GM10248 (cell line): ENCODE measurements at regions not wholly inside any gene's neighbourhood (a gene's known extent, or its start where the extent isn't known, plus 50 kb on each side); places are given as distances from the start of the nearest gene placed in this dataset.
"Not testable (repeated sequence)": the region's sequence is repeated elsewhere in the genome, so short reads cannot be mapped to it uniquely, and the experiment has no call there.

Source experiments
- CTCF ChIA-PET: fragments of 300-600 bp; sonication (Branson Sonifier 250); formaldehyde crosslinking; extraction: SDS; loops from one replicate; lab custom pipeline; 2021; ENCODE audit warnings: antibody characterized with exemption; lab: Yijun Ruan, JAX
- POLR2A ChIA-PET: fragments of 350-650 bp; sonication (Branson Sonifier 250); formaldehyde crosslinking; extraction: SDS; loops from one replicate; lab custom pipeline; 2020; ENCODE audit warnings: antibody characterized with exemption; lab: Yijun Ruan, JAX
- DNase-seq: peaks from one replicate; pipeline ENCODE4 v3.0.0; 2012; ENCODE audit errors: extremely low spot score
- TF ChIP-seq, protein P1 (sequence below): IDR thresholded peaks from 2 replicates; pipeline ENCODE4 v1.5.1; 2012; ENCODE audit warnings: mild to moderate bottlenecking, low read depth; ENCODE audit errors: extremely low read depth, missing control alignments, control extremely low read depth

DNA sequence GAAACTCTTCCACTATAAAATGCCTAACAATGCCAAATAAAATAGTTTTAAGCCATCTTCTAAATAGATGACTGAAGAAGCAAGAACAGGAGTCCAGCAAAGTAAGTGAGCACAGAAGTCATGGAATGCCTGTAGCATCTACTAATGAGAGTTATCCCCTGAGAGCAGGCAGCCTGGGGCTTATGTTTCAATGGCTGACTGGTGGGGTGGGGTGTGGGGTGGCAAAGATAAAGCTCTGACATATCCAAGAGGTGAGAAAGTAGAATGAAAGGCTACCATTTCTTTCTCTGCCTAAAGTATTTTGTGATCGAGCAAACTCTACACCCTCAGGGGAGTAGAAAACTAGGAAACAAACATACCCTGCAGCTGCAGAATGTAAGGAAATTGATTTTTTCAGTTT lies 348.8 kb downstream of the TFAP2B start:
- ChIA-PET CTCF (interaction anchor here (1.5 to 2.6 kb wide), 2 partner anchors 10 kb away, joined by 3 to 6 read pairs; no protein-coding TSS in a partner anchor), POLR2A (no interaction called here)
- no peak for DNase-seq
- TF ChIP-seq, protein P1, sequence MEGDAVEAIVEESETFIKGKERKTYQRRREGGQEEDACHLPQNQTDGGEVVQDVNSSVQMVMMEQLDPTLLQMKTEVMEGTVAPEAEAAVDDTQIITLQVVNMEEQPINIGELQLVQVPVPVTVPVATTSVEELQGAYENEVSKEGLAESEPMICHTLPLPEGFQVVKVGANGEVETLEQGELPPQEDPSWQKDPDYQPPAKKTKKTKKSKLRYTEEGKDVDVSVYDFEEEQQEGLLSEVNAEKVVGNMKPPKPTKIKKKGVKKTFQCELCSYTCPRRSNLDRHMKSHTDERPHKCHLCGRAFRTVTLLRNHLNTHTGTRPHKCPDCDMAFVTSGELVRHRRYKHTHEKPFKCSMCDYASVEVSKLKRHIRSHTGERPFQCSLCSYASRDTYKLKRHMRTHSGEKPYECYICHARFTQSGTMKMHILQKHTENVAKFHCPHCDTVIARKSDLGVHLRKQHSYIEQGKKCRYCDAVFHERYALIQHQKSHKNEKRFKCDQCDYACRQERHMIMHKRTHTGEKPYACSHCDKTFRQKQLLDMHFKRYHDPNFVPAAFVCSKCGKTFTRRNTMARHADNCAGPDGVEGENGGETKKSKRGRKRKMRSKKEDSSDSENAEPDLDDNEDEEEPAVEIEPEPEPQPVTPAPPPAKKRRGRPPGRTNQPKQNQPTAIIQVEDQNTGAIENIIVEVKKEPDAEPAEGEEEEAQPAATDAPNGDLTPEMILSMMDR: no peak

DNA sequence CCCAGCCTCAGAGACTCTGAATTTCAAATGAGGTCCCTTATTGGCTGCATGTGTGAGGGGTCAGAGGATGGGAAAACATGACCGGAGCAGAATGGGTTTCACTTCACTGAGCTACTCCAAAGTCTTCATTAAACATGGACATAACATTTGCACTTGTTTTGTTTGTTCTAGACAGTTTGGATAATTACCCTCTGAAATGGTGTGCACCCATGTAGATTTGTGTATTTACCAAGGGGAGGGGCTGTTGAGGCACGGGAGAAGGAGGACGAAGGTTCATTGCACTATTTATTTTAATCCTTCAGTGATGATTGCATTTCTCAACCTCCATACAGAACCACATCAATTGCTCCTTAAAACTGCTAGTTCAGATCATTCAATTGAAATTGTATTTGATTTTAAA lies 364.2 kb downstream of the TFAP2B start:
- ChIA-PET CTCF (no interaction called here), POLR2A (no interaction called here)
- TF ChIP-seq, protein P1: no peak
- DNase-seq: no peak

DNA sequence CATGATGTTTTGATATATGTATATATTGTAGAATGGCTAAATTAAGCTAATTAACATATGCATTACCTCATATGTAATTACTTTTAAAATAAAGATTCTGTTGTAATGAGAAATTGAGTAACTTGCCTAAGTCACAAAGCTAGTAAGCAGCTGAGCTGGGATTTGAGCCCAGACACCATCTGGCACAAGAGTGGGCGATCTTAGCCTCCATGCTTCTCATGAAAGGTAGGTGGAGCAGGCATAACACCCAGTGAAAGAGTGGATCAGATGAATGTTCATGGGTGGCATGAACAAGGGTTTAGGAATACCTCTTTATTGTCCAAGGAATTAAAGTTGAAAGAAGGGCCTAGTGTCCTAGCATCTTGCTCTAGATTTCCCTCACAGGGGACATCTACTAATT lies 365.4 kb downstream of the TFAP2B start:
- ChIA-PET CTCF (no interaction called here), POLR2A (no interaction called here)
- TF ChIP-seq, protein P1: no peak
- no peak for DNase-seq

DNA sequence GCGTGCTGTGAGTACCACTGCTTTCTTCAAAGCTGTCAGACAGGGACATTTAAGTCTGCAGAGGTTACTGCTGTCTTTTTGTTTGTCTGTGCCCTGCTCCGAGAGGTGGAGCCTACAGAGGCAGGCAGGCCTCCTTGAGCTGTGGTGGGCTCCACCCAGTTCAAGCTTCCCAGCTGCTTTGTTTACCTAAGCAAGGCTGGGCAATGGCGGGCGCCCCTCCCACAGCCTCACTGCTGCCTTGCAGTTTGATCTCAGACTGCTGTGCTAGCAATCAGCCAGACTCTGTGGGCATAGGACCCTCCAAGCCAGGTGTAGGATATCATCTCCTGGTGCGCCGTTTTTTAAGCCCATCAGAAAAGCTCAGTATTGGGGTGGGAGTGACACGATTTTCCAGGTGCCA lies 374.5 kb downstream of the TFAP2B start:
- DNase-seq, CTCF ChIA-PET, POLR2A ChIA-PET: not testable (repeated sequence)

DNA sequence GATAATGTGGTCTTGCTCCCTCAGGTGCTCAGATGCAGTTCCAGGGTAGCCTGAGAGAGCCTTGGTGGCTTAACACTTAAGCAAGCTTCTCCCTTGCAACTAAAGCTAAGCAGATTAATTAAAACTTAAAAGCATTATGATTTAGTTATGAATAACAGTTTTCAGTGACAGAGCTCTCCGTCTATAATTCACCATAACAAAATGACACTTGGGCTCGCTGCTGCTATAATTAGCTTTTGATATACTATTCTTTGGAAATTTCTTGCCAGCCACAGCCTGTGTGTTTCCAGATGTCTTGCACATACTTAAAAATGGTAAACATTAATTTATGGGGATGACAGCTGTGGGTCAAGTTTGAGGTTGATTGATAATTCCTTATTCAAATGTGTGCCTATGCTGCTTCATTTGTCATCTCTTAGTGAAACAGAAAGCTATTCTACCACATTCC lies 380.5 kb downstream of the TFAP2B start:
- CTCF ChIA-PET: interaction anchor here (1.1 kb wide), 1 partner anchor 9 kb away, joined by 4 read pairs; no protein-coding TSS in a partner anchor
- TF ChIP-seq, protein P1: no peak
- POLR2A ChIA-PET: no interaction called here

DNA sequence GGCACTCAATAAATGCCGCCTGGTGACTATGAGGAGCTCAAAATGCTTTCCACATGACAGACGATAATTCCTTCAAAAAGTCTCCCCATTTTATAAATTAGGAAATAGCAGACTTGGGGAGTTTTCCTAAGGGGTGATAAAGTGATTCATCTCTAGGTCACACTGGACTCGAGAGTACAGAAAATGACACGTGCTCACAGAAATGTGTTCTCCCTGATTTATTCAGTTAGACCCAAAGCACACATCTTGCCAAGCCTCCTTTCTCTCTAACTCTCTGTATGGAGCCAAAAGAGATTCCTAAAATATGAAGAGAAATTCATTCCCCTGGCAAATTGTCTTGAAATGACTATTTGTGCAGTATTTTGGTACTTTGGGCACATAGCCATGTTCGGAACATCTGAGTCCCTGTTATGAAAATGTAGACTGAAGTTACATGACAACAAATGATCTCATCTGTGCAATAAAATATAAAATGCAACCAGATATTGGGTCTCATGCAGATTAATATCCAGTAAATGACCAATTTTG lies 381.1 kb downstream of the TFAP2B start:
- POLR2A ChIA-PET: no interaction called here
- TF ChIP-seq, protein P1: no peak
- CTCF ChIA-PET: interaction anchor here (1.1 kb wide), 1 partner anchor 9 kb away, joined by 4 read pairs; no protein-coding TSS in a partner anchor
- DNase-seq: no peak

More for the DNA sequence above, 380.5 kb downstream of the TFAP2B start:
- DNase-seq: no peak

DNA sequence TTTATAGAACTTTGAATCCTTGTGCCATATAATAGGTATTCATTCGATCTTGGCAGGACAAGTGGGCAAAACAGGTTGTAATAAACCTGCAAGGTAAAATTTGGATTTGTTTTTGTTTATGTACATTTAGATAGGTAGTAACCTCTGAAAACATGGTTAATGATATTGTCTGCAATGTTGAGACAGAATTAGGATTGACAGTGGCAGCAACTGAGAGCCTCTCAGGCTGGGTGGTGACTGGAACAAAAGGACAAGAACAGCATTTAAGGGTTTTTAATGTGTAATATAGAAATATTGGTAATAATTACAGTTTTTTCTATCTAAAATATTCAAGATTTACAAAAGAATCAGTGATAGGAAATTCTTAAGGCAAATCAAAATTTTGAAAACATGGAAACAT lies 382.0 kb downstream of the TFAP2B start:
- POLR2A ChIA-PET: no interaction called here
- DNase-seq: no peak
- CTCF ChIA-PET: no interaction called here
- TF ChIP-seq, protein P1: no peak

DNA sequence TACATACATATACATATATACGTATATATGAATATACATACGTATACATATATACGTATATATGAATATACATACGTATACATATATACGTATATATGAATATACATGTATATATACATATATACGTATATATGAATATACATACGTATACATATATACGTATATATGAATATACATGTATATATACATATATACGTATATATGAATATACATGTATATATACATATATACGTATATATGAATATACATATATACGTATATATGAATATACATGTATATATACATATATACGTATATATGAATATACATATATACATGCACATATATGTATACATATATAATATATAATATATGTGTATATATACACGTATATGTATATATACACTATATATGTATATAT lies 384.0 kb downstream of the TFAP2B start:
- DNase-seq, CTCF ChIA-PET, POLR2A ChIA-PET: not testable (repeated sequence)
